IMR-90 (cell line): ENCODE measurements at regions not wholly inside any gene's neighbourhood (a gene's known extent, or its start where the extent isn't known, plus 50 kb on each side); places are given as distances from the start of the nearest gene placed in this dataset.

ENCODE experiments used
- ATAC-seq: fragments of 200-7000 bp; cut with Tn5 transposase; 2 replicates; pipeline ENCODE4 v1.9.1; 2020; ENCODE audit warnings: low read depth, mild to moderate bottlenecking, moderate library complexity
- BruUV-seq: library from RNA; stranded (reverse); fragments of 400-500 nt; replicated peaks from 2 replicates; lab custom pipeline; 2021; lab: Mats Ljungman, UMichigan
- CTCF ChIA-PET: fragments of 300-600 bp; formaldehyde crosslinking; extraction: SDS; loops from one replicate; lab custom pipeline; 2021; ENCODE audit warnings: antibody characterized with exemption; lab: Yijun Ruan, JAX
- POLR2A ChIA-PET: fragments of 300-600 bp; sonication (Branson Sonifier 250); formaldehyde crosslinking; loops from one replicate; lab custom pipeline; 2022; ENCODE audit warnings: antibody characterized with exemption; ENCODE audit not compliant: unreplicated experiment; lab: Charles Lee
- DNase-seq: peaks from one replicate; pipeline ENCODE4 v3.0.0; 2013
- H2AFZ ChIP-seq: replicated peaks from 2 replicates; pipeline ENCODE3; 2013; ENCODE audit warnings: low read length, mild to moderate bottlenecking; ENCODE audit not compliant: poor library complexity
- H2AK5ac ChIP-seq: 2 replicates; pipeline ENCODE4 v1.6.1; 2013; ENCODE audit warnings: low read depth, low read length, inconsistent platforms
- H2AK9ac ChIP-seq: replicated peaks from 2 replicates; pipeline ENCODE3; 2013; ENCODE audit warnings: mild to moderate bottlenecking, low read depth, low read length, moderate library complexity; ENCODE audit not compliant: poor library complexity
- H2BK120ac ChIP-seq: 2 replicates; pipeline ENCODE4 v1.6.1; 2013; ENCODE audit warnings: low read depth, low read length, inconsistent platforms
- H2BK15ac ChIP-seq: 3 replicates; pipeline ENCODE4 v1.6.1; 2013; ENCODE audit warnings: low read depth, low read length, inconsistent platforms
- H2BK20ac ChIP-seq: 2 replicates; pipeline ENCODE4 v1.6.1; 2013; ENCODE audit warnings: low read depth, mild to moderate bottlenecking, inconsistent platforms, low read length, moderate library complexity
- H2BK5ac ChIP-seq: 2 replicates; pipeline ENCODE4 v1.6.1; 2013; ENCODE audit warnings: mild to moderate bottlenecking, low read depth, low read length, inconsistent platforms; ENCODE audit not compliant: poor library complexity, severe bottlenecking
- H3K14ac ChIP-seq: replicated peaks from 2 replicates; pipeline ENCODE4 v1.6.1; 2013; ENCODE audit warnings: low read depth, low read length, inconsistent platforms
- H3K18ac ChIP-seq: 2 replicates; pipeline ENCODE4 v1.6.1; 2013; ENCODE audit warnings: low read depth, low read length, control low read depth
- H3K23ac ChIP-seq: 2 replicates; pipeline ENCODE4 v1.6.1; 2013; ENCODE audit warnings: low read depth, low read length, inconsistent platforms
- H3K27ac ChIP-seq: 2 replicates; pipeline ENCODE4 v1.5.1; 2013; ENCODE audit warnings: mild to moderate bottlenecking, control low read depth, low read length; ENCODE audit not compliant: insufficient read depth
- H3K27me3 ChIP-seq: 2 replicates; pipeline ENCODE4 v1.6.1; 2013; ENCODE audit warnings: low read length; ENCODE audit not compliant: control insufficient read depth, insufficient read depth
- H3K36me3 ChIP-seq: 2 replicates; pipeline ENCODE4 v1.6.1; 2013; ENCODE audit warnings: low read length, mixed read lengths; ENCODE audit not compliant: control insufficient read depth, insufficient read depth
- H3K4ac ChIP-seq: 2 replicates; pipeline ENCODE4 v1.6.1; 2013; ENCODE audit warnings: low read depth, low read length, inconsistent platforms
- H3K4me1 ChIP-seq: 2 replicates; pipeline ENCODE4 v1.6.1; 2013; ENCODE audit warnings: low read length, mixed read lengths; ENCODE audit not compliant: control insufficient read depth, insufficient read depth
- H3K4me2 ChIP-seq: 2 replicates; pipeline ENCODE4 v1.6.1; 2013; ENCODE audit warnings: low read depth, mild to moderate bottlenecking, control low read depth, low read length, moderate library complexity
- H3K4me3 ChIP-seq: 2 replicates; pipeline ENCODE4 v1.5.1; 2013; ENCODE audit warnings: low read depth, mild to moderate bottlenecking, control low read depth, low read length, moderate library complexity; ENCODE audit not compliant: insufficient read depth
- H3K56ac ChIP-seq: 2 replicates; pipeline ENCODE4 v1.6.1; 2013; ENCODE audit warnings: low read length, inconsistent platforms; ENCODE audit not compliant: insufficient read depth; ENCODE audit errors: extremely low read depth
- H3K79me1 ChIP-seq, 2 experiments: 2 replicates each; pipeline ENCODE4 v1.6.1; 2013; ENCODE audit warnings: low read length in 2 of 2, inconsistent platforms in 1 of 2, low read depth in 1 of 2
- H3K9ac ChIP-seq: 2 replicates; pipeline ENCODE4 v1.6.1; 2013; ENCODE audit warnings: low read depth, low read length, control low read depth
- H3K9me1 ChIP-seq: 2 replicates; pipeline ENCODE4 v1.6.1; 2013; ENCODE audit warnings: low read length, inconsistent platforms; ENCODE audit not compliant: insufficient read depth
- H3K9me3 ChIP-seq: 2 replicates; pipeline ENCODE4 v1.6.1; 2013; ENCODE audit warnings: low read length; ENCODE audit not compliant: control insufficient read depth, insufficient read depth
- H4K20me1 ChIP-seq: 2 replicates; pipeline ENCODE4 v1.6.1; 2013; ENCODE audit warnings: low read length, inconsistent platforms; ENCODE audit not compliant: insufficient read depth
- H4K5ac ChIP-seq: 2 replicates; pipeline ENCODE4 v1.6.1; 2013; ENCODE audit warnings: mild to moderate bottlenecking, low read depth, low read length, control low read depth
- H4K8ac ChIP-seq, 2 experiments: 2 replicates each; pipeline ENCODE4 v1.6.1; 2013; ENCODE audit warnings: low read depth in 2 of 2, low read length in 2 of 2, control low read depth in 1 of 2, inconsistent platforms in 1 of 2
- H4K91ac ChIP-seq: 2 replicates; pipeline ENCODE4 v1.6.1; 2013; ENCODE audit warnings: low read depth, low read length, inconsistent platforms; ENCODE audit not compliant: insufficient read depth
- CHD1 ChIP-seq: IDR thresholded peaks from 2 replicates; pipeline ENCODE4 v1.6.1; 2012; ENCODE audit warnings: low read depth, low read length, improper control_type of control experiment
- MAFK ChIP-seq: IDR thresholded peaks from 2 replicates; pipeline ENCODE4 v1.6.1; 2012; ENCODE audit warnings: low read depth, low read length, improper control_type of control experiment
- MAZ ChIP-seq: IDR thresholded peaks from 2 replicates; pipeline ENCODE4 v1.6.1; 2012; ENCODE audit warnings: low read depth, mild to moderate bottlenecking, low read length, improper control_type of control experiment, moderate library complexity, borderline replicate concordance
- NFE2L2 ChIP-seq: fragments of 150-350 bp; IDR thresholded peaks from 2 replicates; pipeline ENCODE4 v1.6.1; 2016; ENCODE audit warnings: low read depth, mild to moderate bottlenecking, low read length
- POLR2A ChIP-seq: IDR thresholded peaks from 2 replicates; pipeline ENCODE4 v1.6.1; 2012; ENCODE audit warnings: mild to moderate bottlenecking, low read depth, low read length
- RAD21 ChIP-seq: IDR thresholded peaks from 2 replicates; pipeline ENCODE4 v1.6.1; 2012; ENCODE audit warnings: low read length, improper control_type of control experiment
- RCOR1 ChIP-seq: IDR thresholded peaks from 2 replicates; pipeline ENCODE4 v1.6.1; 2012; ENCODE audit warnings: mild to moderate bottlenecking, low read length, improper control_type of control experiment; ENCODE audit not compliant: insufficient replicate concordance
- RFX5 ChIP-seq: IDR thresholded peaks from 2 replicates; pipeline ENCODE4 v1.8.0; 2012; ENCODE audit warnings: low read depth, mild to moderate bottlenecking, low read length, moderate library complexity
- SMC3 ChIP-seq: fragments of 150-350 bp; IDR thresholded peaks from 2 replicates; pipeline ENCODE4 v1.6.1; 2016; ENCODE audit warnings: low read depth, mild to moderate bottlenecking, antibody characterized with exemption, low read length, moderate library complexity
- WGBS, 2 experiments: methylation state at CpG; one replicate each; pipeline versions ENCODE4 v1.1.5 to v1.1.7; 2013; ENCODE audit warnings: missing lambda C conversion rate in 2 of 2; ENCODE audit not compliant: insufficient read length in 1 of 2; ENCODE audit errors: extremely low coverage in 2 of 2; 5-methylcytosine and 5-hydroxymethylcytosine counted together
- dilution Hi-C: fragments of 300-500 bp; cut with HindIII; formaldehyde crosslinking; loops from one replicate; pipeline ENCODE4 v1.14.3; 2018; ENCODE audit warnings: low sequenced_read_pairs; ENCODE audit not compliant: unreplicated experiment
- in situ Hi-C: fragments of 300-500 bp; cut with MboI; formaldehyde crosslinking; loops from 3 replicates; pipeline ENCODE4 v1.14.3; 2019; ENCODE audit warnings: low sequenced_read_pairs, inconsistent platforms, mixed read lengths
- intact Hi-C: fragments of 100-400 bp; cut with micrococcal nuclease; formaldehyde crosslinking; loops from 2 replicates; pipeline ENCODE4 v1.10.0; 2022
- TF ChIP-seq, protein P1 (sequence below): fragments of 150-350 bp; IDR thresholded peaks from 2 replicates; pipeline ENCODE4 v1.6.1; 2016; ENCODE audit warnings: low read depth, mild to moderate bottlenecking, low read length, moderate library complexity, borderline replicate concordance
- TF ChIP-seq, protein P2 (sequence below): fragments of 150-350 bp; IDR thresholded peaks from 2 replicates; pipeline ENCODE4 v1.6.1; 2017; ENCODE audit warnings: mild to moderate bottlenecking, antibody characterized with exemption, low read length, low read depth

DNA sequence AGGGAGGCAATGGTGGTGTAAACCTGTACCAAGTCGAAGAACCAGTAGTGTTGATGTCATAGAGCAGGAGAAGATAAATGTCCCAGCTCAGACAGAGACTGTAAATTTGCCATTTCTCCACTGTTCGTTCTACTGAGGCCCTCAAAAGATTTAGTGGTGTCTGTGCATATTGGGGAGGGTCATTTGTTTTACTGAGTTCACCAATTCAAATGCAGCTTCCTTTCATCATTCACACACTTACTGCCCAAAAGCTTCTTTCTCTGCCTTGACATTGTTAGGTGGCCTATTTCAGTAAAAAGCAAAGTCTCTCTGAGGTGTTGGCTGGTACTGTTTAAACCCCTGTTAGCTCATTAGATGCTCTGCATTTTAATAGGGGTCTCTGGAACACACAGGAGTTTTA lies 86.2 kb upstream of the EDNRB start:
- Histone ChIP-seq H2BK20ac (no peak overlapping the region), H3K4ac (no peak overlapping the region), H3K36me3 (no peaks in the 10 kb centered on the region), H4K5ac (no peak overlapping the region), H3K4me1 (no peaks in the 10 kb centered on the region), H3K14ac (no peak overlapping the region), H3K56ac (no peak overlapping the region), H3K9me3 (no peaks in the 10 kb centered on the region), H3K4me3 (no peak overlapping the region), H4K8ac (no peak overlapping the region), H2AK5ac (no peak overlapping the region), H4K91ac (no peak overlapping the region), H3K9me1 (no peaks in the 10 kb centered on the region), H3K27me3 (no peaks in the 10 kb centered on the region), H3K27ac (no peak overlapping the region), H3K9ac (no peak overlapping the region), H2AFZ (no peak overlapping the region), H3K4me2 (no peak overlapping the region), H2AK9ac (no peak overlapping the region), H2BK15ac (no peak overlapping the region), H3K18ac (no peak overlapping the region), H4K20me1 (no peaks in the 10 kb centered on the region), H2BK5ac (no peak overlapping the region), H2BK120ac (no peak overlapping the region), H3K23ac (no peak overlapping the region), H3K79me1 (no peaks in the 10 kb centered on the region)
- no peak for DNase-seq
- CTCF ChIA-PET = interaction anchor here (0.6 kb wide), 1 partner anchor 116 kb away, joined by 3 read pairs; no protein-coding TSS in a partner anchor
- ATAC-seq = no peak
- no CpG with 5 or more reads among the region's 2 CpGs for WGBS, 2 experiments
- POLR2A ChIA-PET = no interaction called here
- no TSS peak for BruUV-seq
- TF ChIP-seq MAZ (no peak), RCOR1 (no peak), POLR2A (no peak), RFX5 (no peak), MAFK (no peak), SMC3 (no peak), NFE2L2 (no peak), CHD1 (no peak), RAD21 (no peak)
- TF ChIP-seq, protein P1, sequence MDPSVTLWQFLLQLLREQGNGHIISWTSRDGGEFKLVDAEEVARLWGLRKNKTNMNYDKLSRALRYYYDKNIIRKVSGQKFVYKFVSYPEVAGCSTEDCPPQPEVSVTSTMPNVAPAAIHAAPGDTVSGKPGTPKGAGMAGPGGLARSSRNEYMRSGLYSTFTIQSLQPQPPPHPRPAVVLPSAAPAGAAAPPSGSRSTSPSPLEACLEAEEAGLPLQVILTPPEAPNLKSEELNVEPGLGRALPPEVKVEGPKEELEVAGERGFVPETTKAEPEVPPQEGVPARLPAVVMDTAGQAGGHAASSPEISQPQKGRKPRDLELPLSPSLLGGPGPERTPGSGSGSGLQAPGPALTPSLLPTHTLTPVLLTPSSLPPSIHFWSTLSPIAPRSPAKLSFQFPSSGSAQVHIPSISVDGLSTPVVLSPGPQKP = no peak
- TF ChIP-seq, protein P2, sequence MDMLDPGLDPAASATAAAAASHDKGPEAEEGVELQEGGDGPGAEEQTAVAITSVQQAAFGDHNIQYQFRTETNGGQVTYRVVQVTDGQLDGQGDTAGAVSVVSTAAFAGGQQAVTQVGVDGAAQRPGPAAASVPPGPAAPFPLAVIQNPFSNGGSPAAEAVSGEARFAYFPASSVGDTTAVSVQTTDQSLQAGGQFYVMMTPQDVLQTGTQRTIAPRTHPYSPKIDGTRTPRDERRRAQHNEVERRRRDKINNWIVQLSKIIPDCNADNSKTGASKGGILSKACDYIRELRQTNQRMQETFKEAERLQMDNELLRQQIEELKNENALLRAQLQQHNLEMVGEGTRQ = no peak
- dilution Hi-C loops = no loop called here
- intact Hi-C loops = no loop called here
- in situ Hi-C loops = no loop called here
